CD14-positive monocyte (primary cell): ENCODE measurements at regions not wholly inside any gene's neighbourhood (a gene's known extent, or its start where the extent isn't known, plus 50 kb on each side); places are given as distances from the start of the nearest gene placed in this dataset.

Source experiments
- DNase-seq, 3 donors: peaks; one replicate each; pipeline ENCODE4 v3.0.0-alpha.2; 2011 to 2022
- H2AFZ ChIP-seq: 2 replicates; pipeline ENCODE4 v1.6.0; 2012; ENCODE audit warnings: mild to moderate bottlenecking, low read depth, low read length, inconsistent platforms; ENCODE audit not compliant: insufficient read depth, poor library complexity, severe bottlenecking
- H3K27ac ChIP-seq, 2 donors: 1 replicate in 1 of 2; 2 replicates in 1 of 2; pipeline ENCODE4 v1.5.1; 2012 to 2013; ENCODE audit warnings: low read length in 2 of 2, control low read depth in 1 of 2, inconsistent platforms in 1 of 2, low read depth in 1 of 2, mild to moderate bottlenecking in 1 of 2
- H3K27me3 ChIP-seq, 2 donors: one replicate each; pipeline versions ENCODE4 v1.6.0 to v1.6.1; 2011 to 2013; ENCODE audit warnings: low read length in 2 of 2; ENCODE audit not compliant: control insufficient read depth in 2 of 2, insufficient read depth in 2 of 2
- H3K36me3 ChIP-seq, 2 donors: replicated peaks in 1 of 2; 1 replicate in 1 of 2; 2 replicates in 1 of 2; pipeline versions ENCODE4 v1.5.1 to v1.6.1; 2012 to 2013; ENCODE audit warnings: low read length in 2 of 2, control low read depth in 1 of 2, inconsistent platforms in 1 of 2, mild to moderate bottlenecking in 1 of 2; ENCODE audit not compliant: insufficient read depth in 2 of 2, control insufficient read depth in 1 of 2
- H3K4me1 ChIP-seq, 2 donors: 1 replicate in 1 of 2; 2 replicates in 1 of 2; pipeline versions ENCODE4 v1.5.1 to v1.6.1; 2012 to 2013; ENCODE audit warnings: low read length in 2 of 2, control low read depth in 1 of 2, inconsistent platforms in 1 of 2, mild to moderate bottlenecking in 1 of 2, moderate library complexity in 1 of 2; ENCODE audit not compliant: insufficient read depth in 2 of 2, control insufficient read depth in 1 of 2
- H3K4me2 ChIP-seq: replicated peaks from 2 replicates; pipeline ENCODE3; 2012; ENCODE audit warnings: low read length, moderate library complexity, mild to moderate bottlenecking; ENCODE audit not compliant: poor library complexity, severe bottlenecking; ENCODE audit errors: extremely low read depth
- H3K4me3 ChIP-seq, 3 experiments: fragments of 200-600 bp in 1 of 3; sonication (generic) in 1 of 3; replicated peaks in 1 of 3; 1 replicate in 2 of 3; 2 replicates in 1 of 3; pipeline ENCODE4 v1.5.1; 2011 to 2013; ENCODE audit warnings: low read length in 3 of 3, mild to moderate bottlenecking in 3 of 3, control low read depth in 2 of 3, low read depth in 2 of 3, inconsistent platforms in 1 of 3, moderate library complexity in 1 of 3
- H3K79me2 ChIP-seq: 2 replicates; pipeline ENCODE4 v1.6.0; 2012; ENCODE audit warnings: mild to moderate bottlenecking, control low read depth, inconsistent platforms, low read length, moderate library complexity; ENCODE audit not compliant: insufficient read depth
- H3K9ac ChIP-seq: 2 replicates; pipeline ENCODE4 v1.6.0; 2017; ENCODE audit warnings: low read length, mild to moderate bottlenecking; ENCODE audit not compliant: insufficient read depth, poor library complexity, severe bottlenecking
- H3K9me3 ChIP-seq, 2 donors: replicated peaks in 1 of 2; 1 replicate in 1 of 2; 2 replicates in 1 of 2; pipeline versions ENCODE4 v1.5.1 to v1.6.1; 2012 to 2013; ENCODE audit warnings: low read length in 2 of 2, control low read depth in 1 of 2; ENCODE audit not compliant: control insufficient read depth in 1 of 2, insufficient read depth in 1 of 2
- H4K20me1 ChIP-seq: 2 replicates; pipeline ENCODE4 v1.6.0; 2012; ENCODE audit warnings: mild to moderate bottlenecking, low read length, control low read depth, moderate library complexity; ENCODE audit not compliant: insufficient read depth
- H3K27ac Mint-ChIP-seq, 7 donors: one replicate each; pipeline ENCODE4 v1.8.0; 2020; ENCODE audit warnings: mild to moderate bottlenecking in 7 of 7, mixed read lengths in 7 of 7, moderate library complexity in 6 of 7, inconsistent platforms in 2 of 7
- H3K27me3 Mint-ChIP-seq, 3 donors: one replicate each; pipeline ENCODE4 v1.8.0; 2021 to 2022; ENCODE audit warnings: low read depth in 3 of 3, mild to moderate bottlenecking in 3 of 3, mixed read lengths in 3 of 3, moderate library complexity in 3 of 3, inconsistent platforms in 1 of 3
- H3K36me3 Mint-ChIP-seq, 2 donors: one replicate each; pipeline ENCODE4 v1.8.0; 2020; ENCODE audit warnings: mixed read lengths in 2 of 2, inconsistent platforms in 1 of 2, mild to moderate bottlenecking in 1 of 2
- H3K4me1 Mint-ChIP-seq: one replicate; pipeline ENCODE4 v1.8.0; 2020; ENCODE audit warnings: mild to moderate bottlenecking, mixed read lengths
- H3K4me3 Mint-ChIP-seq, 2 donors: one replicate each; pipeline ENCODE4 v1.8.0; 2020; ENCODE audit warnings: mild to moderate bottlenecking in 2 of 2, mixed read lengths in 2 of 2, moderate library complexity in 1 of 2
- H3K9me3 Mint-ChIP-seq, 7 donors: one replicate each; pipeline ENCODE4 v1.8.0; 2020 to 2022; ENCODE audit warnings: mixed read lengths in 7 of 7, mild to moderate bottlenecking in 6 of 7, moderate library complexity in 6 of 7, inconsistent platforms in 2 of 7
- WGBS: methylation state at CpG from one replicate; pipeline ENCODE4 v1.1.5; 2013; ENCODE audit warnings: missing lambda C conversion rate; ENCODE audit not compliant: insufficient coverage; 5-methylcytosine and 5-hydroxymethylcytosine counted together
- intact Hi-C, 2 donors: fragments of 100-400 bp; cut with micrococcal nuclease; formaldehyde crosslinking; loops; one replicate each; pipeline versions ENCODE4 v1.15.0 to v1.15.1; 2023
- TF ChIP-seq, protein P1 (sequence below): fragments of 200-600 bp; IDR thresholded peaks from one replicate; pipeline ENCODE4 v1.8.0; 2022; ENCODE audit warnings: antibody characterized with exemption, mild to moderate bottlenecking

DNA sequence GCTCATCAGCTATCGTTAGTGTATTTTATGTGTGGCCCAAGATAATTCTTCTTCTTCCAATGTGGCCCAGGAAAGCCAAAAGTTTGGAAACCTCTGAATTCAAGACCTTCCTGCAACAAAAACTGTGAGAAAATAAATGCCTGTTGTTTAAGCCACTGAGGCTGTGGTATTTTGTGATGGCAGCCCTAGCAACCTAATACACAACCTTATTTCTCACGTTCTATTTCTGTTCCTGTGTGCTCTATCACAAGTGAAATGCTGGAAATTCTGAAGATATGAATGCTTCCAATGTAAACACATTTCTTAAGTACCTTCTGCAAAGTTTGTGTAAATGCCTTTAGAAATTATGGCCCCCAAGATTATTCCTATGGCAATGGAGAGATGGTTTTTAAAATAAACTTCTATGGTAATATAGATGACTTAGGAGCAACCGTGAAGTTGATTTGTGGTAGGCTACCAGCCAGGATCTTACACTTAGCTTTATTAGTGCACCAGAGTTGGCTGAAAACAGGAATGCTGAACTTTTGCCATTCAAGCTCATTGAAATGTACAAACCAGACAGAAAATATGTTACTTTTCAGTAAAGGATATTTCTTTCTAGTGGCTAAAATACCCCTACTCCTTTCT, 148.0 kb downstream of the USP46 start:
- H3K4me2 ChIP-seq = no peak overlapping the region
- no peak overlapping the region for H3K9ac ChIP-seq
- WGBS = no CpG with 5 or more reads among the region's 3 CpGs
- DNase-seq = no peak
- intact Hi-C loops = no loop called here
- no peaks in the 10 kb centered on the region for H3K27me3 ChIP-seq
- H3K36me3 ChIP-seq = no peaks in the 10 kb centered on the region
- H3K4me1 Mint-ChIP-seq = no peaks in the 10 kb centered on the region
- H3K4me1 ChIP-seq = no peaks in the 10 kb centered on the region
- no peak overlapping the region for H3K4me3 ChIP-seq
- TF ChIP-seq, protein P1, sequence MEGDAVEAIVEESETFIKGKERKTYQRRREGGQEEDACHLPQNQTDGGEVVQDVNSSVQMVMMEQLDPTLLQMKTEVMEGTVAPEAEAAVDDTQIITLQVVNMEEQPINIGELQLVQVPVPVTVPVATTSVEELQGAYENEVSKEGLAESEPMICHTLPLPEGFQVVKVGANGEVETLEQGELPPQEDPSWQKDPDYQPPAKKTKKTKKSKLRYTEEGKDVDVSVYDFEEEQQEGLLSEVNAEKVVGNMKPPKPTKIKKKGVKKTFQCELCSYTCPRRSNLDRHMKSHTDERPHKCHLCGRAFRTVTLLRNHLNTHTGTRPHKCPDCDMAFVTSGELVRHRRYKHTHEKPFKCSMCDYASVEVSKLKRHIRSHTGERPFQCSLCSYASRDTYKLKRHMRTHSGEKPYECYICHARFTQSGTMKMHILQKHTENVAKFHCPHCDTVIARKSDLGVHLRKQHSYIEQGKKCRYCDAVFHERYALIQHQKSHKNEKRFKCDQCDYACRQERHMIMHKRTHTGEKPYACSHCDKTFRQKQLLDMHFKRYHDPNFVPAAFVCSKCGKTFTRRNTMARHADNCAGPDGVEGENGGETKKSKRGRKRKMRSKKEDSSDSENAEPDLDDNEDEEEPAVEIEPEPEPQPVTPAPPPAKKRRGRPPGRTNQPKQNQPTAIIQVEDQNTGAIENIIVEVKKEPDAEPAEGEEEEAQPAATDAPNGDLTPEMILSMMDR = no peak
- peaks cover 4 to 17% (median 10%) of the 10 kb centered on the region in 7 donors for H3K9me3 Mint-ChIP-seq
- H3K36me3 Mint-ChIP-seq = no peaks in the 10 kb centered on the region
- no peaks in the 10 kb centered on the region for H4K20me1 ChIP-seq
- no peak overlapping the region for H3K27ac Mint-ChIP-seq
- no peak overlapping the region for H2AFZ ChIP-seq
- H3K4me3 Mint-ChIP-seq = no peak overlapping the region
- peaks cover 4 to 6% of the 10 kb centered on the region in 2 donors for H3K9me3 ChIP-seq
- no peaks in the 10 kb centered on the region for H3K79me2 ChIP-seq
- H3K27ac ChIP-seq = no peak overlapping the region
- H3K27me3 Mint-ChIP-seq = peaks cover 0 to 2% (median 0%) of the 10 kb centered on the region in 3 donors

GRCh38 chr4:52511825-52512224, 147.3 kb downstream of the USP46 start:
- 100% methylated on average over 1 of the region's 2 CpGs for WGBS
- no peak for DNase-seq
- Mint-ChIP-seq H3K4me1 (no peaks in the 10 kb centered on the region), H3K27me3 (peaks cover 0 to 4% (median 2%) of the 10 kb centered on the region in 3 donors), H3K27ac (no peak overlapping the region), H3K36me3 (no peaks in the 10 kb centered on the region), H3K9me3 (peaks cover 6 to 18% (median 9%) of the 10 kb centered on the region in 7 donors), H3K4me3 (no peak overlapping the region)
- Histone ChIP-seq H3K36me3 (no peaks in the 10 kb centered on the region), H2AFZ (no peak overlapping the region), H3K79me2 (no peaks in the 10 kb centered on the region), H3K9me3 (peaks cover 0 to 12% of the 10 kb centered on the region in 2 donors), H3K27ac (no peak overlapping the region), H3K4me3 (no peak overlapping the region), H3K4me1 (no peaks in the 10 kb centered on the region), H4K20me1 (no peaks in the 10 kb centered on the region), H3K27me3 (no peaks in the 10 kb centered on the region), H3K9ac (no peak overlapping the region), H3K4me2 (no peak overlapping the region)
- intact Hi-C loops = no loop called here
- TF ChIP-seq, protein P1 = no peak
